ENCODE measurements at regions not wholly inside any gene's neighbourhood (a gene's known extent, or its start where the extent isn't known, plus 50 kb on each side); places are given as distances from the start of the nearest gene placed in this dataset.
"Not testable (repeated sequence)": the region's sequence is repeated elsewhere in the genome, so short reads cannot be mapped to it uniquely, and the experiment has no call there.

- Histone ChIP-seq H3K27me3 (replicated peaks) (no peaks in the 10 kb centered on the region), H3K27ac (no peak overlapping the region), H3K36me3 (replicated peaks) (no peaks in the 10 kb centered on the region), H3K4me3 (ENCODE audit: low read depth, low read length) (no peak overlapping the region)
- DNase-seq = no peak
- in situ Hi-C loops (cut with HindIII; ENCODE audit: low pct_ligation_motif_present, low sequenced_read_pairs) = no loop called here
- TF ChIP-seq, protein P1, sequence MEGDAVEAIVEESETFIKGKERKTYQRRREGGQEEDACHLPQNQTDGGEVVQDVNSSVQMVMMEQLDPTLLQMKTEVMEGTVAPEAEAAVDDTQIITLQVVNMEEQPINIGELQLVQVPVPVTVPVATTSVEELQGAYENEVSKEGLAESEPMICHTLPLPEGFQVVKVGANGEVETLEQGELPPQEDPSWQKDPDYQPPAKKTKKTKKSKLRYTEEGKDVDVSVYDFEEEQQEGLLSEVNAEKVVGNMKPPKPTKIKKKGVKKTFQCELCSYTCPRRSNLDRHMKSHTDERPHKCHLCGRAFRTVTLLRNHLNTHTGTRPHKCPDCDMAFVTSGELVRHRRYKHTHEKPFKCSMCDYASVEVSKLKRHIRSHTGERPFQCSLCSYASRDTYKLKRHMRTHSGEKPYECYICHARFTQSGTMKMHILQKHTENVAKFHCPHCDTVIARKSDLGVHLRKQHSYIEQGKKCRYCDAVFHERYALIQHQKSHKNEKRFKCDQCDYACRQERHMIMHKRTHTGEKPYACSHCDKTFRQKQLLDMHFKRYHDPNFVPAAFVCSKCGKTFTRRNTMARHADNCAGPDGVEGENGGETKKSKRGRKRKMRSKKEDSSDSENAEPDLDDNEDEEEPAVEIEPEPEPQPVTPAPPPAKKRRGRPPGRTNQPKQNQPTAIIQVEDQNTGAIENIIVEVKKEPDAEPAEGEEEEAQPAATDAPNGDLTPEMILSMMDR (IDR thresholded peaks at IDR 0.05; ENCODE audit: low read depth, low read length, missing control alignments) = no peak
Observed at GRCh38 chr16:60811051-60811608, 1225.1 kb downstream of the CDH8 start.

DNA sequence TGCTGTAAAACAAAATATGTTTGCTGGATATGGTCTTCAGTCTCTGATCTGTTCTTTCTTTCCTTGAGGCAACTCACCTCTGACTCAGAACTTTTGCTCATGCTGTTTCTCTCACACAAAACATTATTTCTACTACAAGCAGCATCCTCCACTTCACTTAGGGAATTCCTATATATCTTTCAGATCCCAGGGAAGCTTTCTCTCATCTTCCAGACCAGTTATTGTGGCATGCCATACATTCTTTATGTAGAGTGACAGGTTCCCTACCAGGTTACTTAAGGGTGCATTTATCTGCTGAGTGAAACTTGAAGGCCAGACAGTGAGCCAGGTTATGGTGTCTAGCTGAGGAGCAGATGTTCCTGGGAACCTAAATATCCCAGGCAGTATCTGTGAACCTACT, 1226.0 kb downstream of the CDH8 start:
- no peaks in the 10 kb centered on the region for H3K27me3 ChIP-seq (replicated peaks)
- no peak overlapping the region for H3K27ac ChIP-seq
- no peaks in the 10 kb centered on the region for H3K36me3 ChIP-seq (replicated peaks)
- DNase-seq = no peak
- TF ChIP-seq, protein P1 (IDR thresholded peaks at IDR 0.05; ENCODE audit: low read depth, low read length, missing control alignments) = no peak
- in situ Hi-C loops (cut with HindIII; ENCODE audit: low pct_ligation_motif_present, low sequenced_read_pairs) = no loop called here
- H3K4me3 ChIP-seq (ENCODE audit: low read depth, low read length) = no peak overlapping the region

DNA sequence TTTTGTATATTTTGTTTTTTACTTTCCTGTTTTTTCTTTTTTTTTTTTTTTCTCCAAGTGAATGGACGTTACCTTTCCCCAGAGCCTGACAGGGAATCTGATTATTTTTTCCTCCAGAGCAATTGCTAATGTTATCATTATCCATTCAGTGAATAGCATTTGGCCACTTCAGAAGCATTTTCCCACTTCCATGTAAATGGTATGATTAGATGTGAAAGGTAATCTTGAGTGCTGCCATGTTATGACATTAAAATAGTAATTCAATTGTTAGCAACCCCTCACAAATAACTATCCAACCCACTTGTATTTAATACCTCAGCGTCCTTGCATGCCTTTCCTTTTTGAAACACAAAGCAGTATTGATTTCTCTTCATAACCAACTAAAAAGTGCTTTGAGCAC, 1243.8 kb downstream of the CDH8 start:
- Histone ChIP-seq H3K27me3 (replicated peaks) (no peaks in the 10 kb centered on the region), H3K27ac (no peak overlapping the region), H3K36me3 (replicated peaks) (no peaks in the 10 kb centered on the region), H3K4me3 (ENCODE audit: low read depth, low read length) (no peak overlapping the region)
- no peak for DNase-seq
- TF ChIP-seq, protein P1 (IDR thresholded peaks at IDR 0.05; ENCODE audit: low read depth, low read length, missing control alignments) = no peak
- in situ Hi-C loops (cut with HindIII; ENCODE audit: low pct_ligation_motif_present, low sequenced_read_pairs) = no loop called here

- Histone ChIP-seq H3K4me3 (ENCODE audit: low read depth, low read length) (no peak overlapping the region), H3K27me3 (replicated peaks) (no peaks in the 10 kb centered on the region), H3K27ac (no peak overlapping the region), H3K36me3 (replicated peaks) (no peaks in the 10 kb centered on the region)
- TF ChIP-seq, protein P1 (IDR thresholded peaks at IDR 0.05; ENCODE audit: low read depth, low read length, missing control alignments) = no peak
- in situ Hi-C loops (cut with HindIII; ENCODE audit: low pct_ligation_motif_present, low sequenced_read_pairs) = no loop called here
- DNase-seq = no peak
Observed at GRCh38 chr16:60788631-60789030, 1247.6 kb downstream of the CDH8 start.

DNA sequence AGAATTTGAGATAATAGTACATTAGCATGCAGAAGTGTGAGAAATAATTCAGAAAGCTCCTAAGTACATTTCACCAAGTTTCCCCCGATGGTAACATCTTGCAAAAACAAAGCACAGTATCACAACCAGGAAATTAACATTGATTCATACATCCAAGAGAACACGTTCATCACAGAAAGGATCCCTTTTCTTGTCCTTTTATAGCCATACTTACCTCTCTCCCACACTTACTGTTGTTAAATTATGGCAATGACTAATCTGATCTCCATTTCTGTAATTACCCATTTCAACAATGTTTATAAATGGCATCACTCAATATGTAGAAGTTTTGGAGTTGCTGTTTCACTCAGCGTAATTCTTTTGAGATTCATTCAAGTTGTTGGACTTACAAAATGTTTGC, 1260.0 kb downstream of the CDH8 start:
- H3K36me3 ChIP-seq (replicated peaks) = no peaks in the 10 kb centered on the region
- no peaks in the 10 kb centered on the region for H3K27me3 ChIP-seq (replicated peaks)
- H3K4me3 ChIP-seq (ENCODE audit: low read depth, low read length) = no peak overlapping the region
- in situ Hi-C loops (cut with HindIII; ENCODE audit: low pct_ligation_motif_present, low sequenced_read_pairs) = no loop called here
- no peak overlapping the region for H3K27ac ChIP-seq
- no peak for DNase-seq
- TF ChIP-seq, protein P1 (IDR thresholded peaks at IDR 0.05; ENCODE audit: low read depth, low read length, missing control alignments) = no peak

- in situ Hi-C loops (cut with HindIII; ENCODE audit: low pct_ligation_motif_present, low sequenced_read_pairs) = no loop called here
- TF ChIP-seq, protein P1 (IDR thresholded peaks at IDR 0.05; ENCODE audit: low read depth, low read length, missing control alignments) = no peak
- DNase-seq = no peak
- Histone ChIP-seq H3K36me3 (replicated peaks) (no peaks in the 10 kb centered on the region), H3K27ac (no peak overlapping the region), H3K4me3 (ENCODE audit: low read depth, low read length) (no peak overlapping the region), H3K27me3 (replicated peaks) (no peaks in the 10 kb centered on the region)
Observed at GRCh38 chr16:60771138-60771537, 1265.1 kb downstream of the CDH8 start.

DNA sequence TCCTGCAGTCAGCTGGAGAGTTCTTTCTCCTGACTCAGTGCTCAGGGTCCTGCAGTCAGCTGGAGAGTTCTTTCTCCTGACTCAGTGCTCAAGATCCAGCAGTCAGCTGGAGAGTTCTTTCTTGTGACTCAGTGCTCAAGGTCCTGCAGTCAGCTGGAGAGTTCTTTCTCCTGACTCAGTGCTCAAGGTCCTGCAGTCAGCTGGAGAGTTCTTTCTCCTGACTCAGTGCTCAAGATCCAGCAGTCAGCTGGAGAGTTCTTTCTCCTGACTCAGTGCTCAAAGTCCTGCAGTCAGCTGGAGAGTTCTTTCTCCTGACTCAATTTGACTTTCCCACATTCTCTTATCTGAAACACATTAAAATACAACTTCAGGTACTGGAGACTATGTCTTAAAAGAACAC, 1265.9 kb downstream of the CDH8 start:
- DNase-seq; H3K36me3 ChIP-seq (replicated peaks); in situ Hi-C loops (cut with HindIII; ENCODE audit: low pct_ligation_motif_present, low sequenced_read_pairs); H3K27me3 ChIP-seq (replicated peaks); H3K4me3 ChIP-seq (ENCODE audit: low read depth, low read length); H3K27ac ChIP-seq: not testable (repeated sequence)
